Ascending aorta (tissue), 2 donors: ENCODE measurements at regions not wholly inside any gene's neighbourhood (a gene's known extent, or its start where the extent isn't known, plus 50 kb on each side); places are given as distances from the start of the nearest gene placed in this dataset.

Experiments used
- DNase-seq, 2 donors: peaks; one replicate each; pipeline ENCODE4 v3.0.0-alpha.2; 2019; ENCODE audit warnings: low spot score in 2 of 2
- H3K27ac ChIP-seq, 2 donors: fragments of 200-600 bp; sonication (generic); one replicate each; pipeline ENCODE4 v1.5.1; 2016 to 2017; ENCODE audit warnings: mild to moderate bottlenecking in 1 of 2
- H3K27me3 ChIP-seq: fragments of 200-600 bp; sonication (generic); one replicate; pipeline ENCODE4 v1.5.1; 2017
- H3K36me3 ChIP-seq, 2 donors: fragments of 200-600 bp; sonication (generic); one replicate each; pipeline ENCODE4 v1.5.1; 2016
- H3K4me1 ChIP-seq, 2 donors: fragments of 200-600 bp; sonication (generic); one replicate each; pipeline ENCODE4 v1.5.1; 2016 to 2017; ENCODE audit warnings: mild to moderate bottlenecking in 1 of 2
- H3K4me3 ChIP-seq, 2 donors: fragments of 200-600 bp; sonication (generic); one replicate each; pipeline ENCODE4 v1.5.1; 2016 to 2017; ENCODE audit warnings: mild to moderate bottlenecking in 1 of 2
- H3K9me3 ChIP-seq, 2 donors: fragments of 200-600 bp; sonication (generic); one replicate each; pipeline ENCODE4 v1.5.1; 2016
- CTCF ChIP-seq, 3 experiments: fragments of 200-600 bp in 2 of 3; fragments of 450-650 bp in 1 of 3; sonication (generic) in 2 of 3; IDR thresholded peaks; one replicate each; pipeline ENCODE4 v1.5.1; 2016 to 2019; ENCODE audit warnings: antibody characterized with exemption in 3 of 3, mild to moderate bottlenecking in 1 of 3, moderate library complexity in 1 of 3
- intact Hi-C: fragments of 100-400 bp; cut with DNase I; formaldehyde crosslinking; loops from one replicate; pipeline ENCODE4 v1.15.1; 2023

DNA sequence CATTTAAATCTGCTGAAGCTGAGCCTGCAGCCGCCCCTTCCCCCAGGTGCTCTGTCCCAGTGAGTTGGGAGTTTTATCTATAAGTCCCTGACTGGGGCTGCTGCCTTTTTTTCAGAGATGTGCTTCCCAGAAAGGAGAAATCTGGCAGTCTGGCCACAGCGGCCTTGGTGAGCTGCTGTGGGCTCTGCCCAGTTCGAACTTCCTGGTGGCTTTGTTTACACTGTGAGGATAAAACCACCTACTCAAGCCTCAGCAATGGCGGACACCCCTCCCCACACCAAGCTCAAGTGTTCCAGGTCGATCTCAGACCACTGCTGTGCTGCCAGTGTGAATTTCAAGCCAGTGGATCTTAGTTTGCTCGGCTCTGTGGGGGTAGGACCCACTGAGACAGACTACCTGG, 97.3 kb downstream of the ACAA2 start:
- H3K36me3 ChIP-seq: no peaks in the 10 kb centered on the region
- no peak for DNase-seq
- H3K9me3 ChIP-seq: no peaks in the 10 kb centered on the region
- no peak for TF ChIP-seq CTCF (IDR thresholded peaks at IDR 0.05)
- no peak overlapping the region for H3K4me3 ChIP-seq
- H3K27me3 ChIP-seq: no peaks in the 10 kb centered on the region
- intact Hi-C loops: no loop called here
- H3K4me1 ChIP-seq: no peaks in the 10 kb centered on the region
- no peak overlapping the region for H3K27ac ChIP-seq

- TF ChIP-seq CTCF (IDR thresholded peaks at IDR 0.05): no peak
- H3K27me3 ChIP-seq: no peaks in the 10 kb centered on the region
- no peaks in the 10 kb centered on the region for H3K9me3 ChIP-seq
- H3K4me3 ChIP-seq: no peak overlapping the region
- no peaks in the 10 kb centered on the region for H3K36me3 ChIP-seq
- no peak for DNase-seq
- intact Hi-C loops: no loop called here
- H3K27ac ChIP-seq: no peak overlapping the region
- H3K4me1 ChIP-seq: no peaks in the 10 kb centered on the region
These were observed 104.0 kb downstream of the ACAA2 start for GRCh38 chr18:49709347-49709690.

DNA sequence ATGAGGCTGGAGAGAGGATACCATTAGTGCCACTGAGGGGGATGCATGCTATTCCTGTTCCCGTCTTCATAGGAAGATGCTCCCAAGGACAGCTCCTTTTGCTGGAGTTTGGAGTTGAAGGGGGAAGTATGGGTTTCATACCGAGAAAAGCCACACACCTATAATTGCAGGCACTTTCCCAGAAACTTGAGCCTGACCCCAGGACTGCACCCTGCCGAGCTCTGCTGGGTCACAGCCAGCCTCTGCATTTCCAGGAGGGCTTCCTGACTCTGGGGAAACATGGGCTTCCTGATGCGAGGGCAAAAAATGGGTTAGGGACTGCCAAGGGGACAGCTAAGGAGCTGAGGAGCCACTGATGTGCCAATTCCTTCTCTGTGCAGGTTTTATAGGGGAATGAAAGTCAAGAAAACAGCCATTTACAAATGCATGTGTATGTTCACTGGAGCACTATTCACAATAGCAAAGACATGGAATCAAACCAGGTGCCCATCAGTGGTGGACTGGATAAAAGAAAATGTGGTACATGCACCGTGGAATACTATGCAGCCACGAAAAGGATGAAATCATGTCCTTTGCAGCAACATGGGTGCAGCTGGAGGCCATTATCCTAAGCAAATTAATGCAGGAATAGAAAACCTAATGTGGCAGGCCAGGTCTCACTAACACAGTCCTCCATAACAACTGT, 104.5 kb downstream of the ACAA2 start:
- H3K9me3 ChIP-seq: no peaks in the 10 kb centered on the region
- no peak for TF ChIP-seq CTCF (IDR thresholded peaks at IDR 0.05)
- no peaks in the 10 kb centered on the region for H3K27me3 ChIP-seq
- intact Hi-C loops: no loop called here
- DNase-seq: no peak
- no peak overlapping the region for H3K4me3 ChIP-seq
- H3K27ac ChIP-seq: no peak overlapping the region
- no peaks in the 10 kb centered on the region for H3K4me1 ChIP-seq
- H3K36me3 ChIP-seq: no peaks in the 10 kb centered on the region

DNA sequence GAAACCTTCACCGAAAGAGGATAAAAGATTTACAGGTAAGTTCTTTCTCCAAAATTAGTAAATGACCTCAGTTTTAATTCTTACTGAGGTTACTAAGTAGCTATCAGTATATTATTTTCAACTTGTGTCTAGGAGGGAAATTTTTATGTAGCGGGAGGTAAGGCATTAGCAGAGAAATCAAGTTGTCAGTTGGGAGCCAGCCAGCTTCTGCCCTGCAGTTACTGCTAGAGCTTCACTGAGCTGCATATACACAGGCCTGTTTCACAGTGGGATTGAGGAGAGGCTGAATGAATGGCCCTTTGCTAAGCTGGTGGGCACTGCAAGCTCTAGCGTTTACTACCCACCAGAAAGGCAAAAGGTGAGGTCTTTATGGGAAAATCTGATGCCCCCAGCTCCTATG, 105.7 kb downstream of the ACAA2 start:
- no peak for TF ChIP-seq CTCF (IDR thresholded peaks at IDR 0.05)
- intact Hi-C loops: no loop called here
- Histone ChIP-seq H3K27ac (no peak overlapping the region), H3K36me3 (no peaks in the 10 kb centered on the region), H3K27me3 (no peaks in the 10 kb centered on the region), H3K4me1 (no peaks in the 10 kb centered on the region), H3K4me3 (no peak overlapping the region), H3K9me3 (no peaks in the 10 kb centered on the region)
- no peak for DNase-seq

- Histone ChIP-seq H3K4me3 (no peak overlapping the region), H3K9me3 (no peaks in the 10 kb centered on the region), H3K27me3 (no peaks in the 10 kb centered on the region), H3K4me1 (no peaks in the 10 kb centered on the region), H3K36me3 (no peaks in the 10 kb centered on the region), H3K27ac (no peak overlapping the region)
- no peak for TF ChIP-seq CTCF (IDR thresholded peaks at IDR 0.05)
- no peak for DNase-seq
- intact Hi-C loops: no loop called here
These were observed 109.0 kb downstream of the ACAA2 start for GRCh38 chr18:49704334-49704733.

DNA sequence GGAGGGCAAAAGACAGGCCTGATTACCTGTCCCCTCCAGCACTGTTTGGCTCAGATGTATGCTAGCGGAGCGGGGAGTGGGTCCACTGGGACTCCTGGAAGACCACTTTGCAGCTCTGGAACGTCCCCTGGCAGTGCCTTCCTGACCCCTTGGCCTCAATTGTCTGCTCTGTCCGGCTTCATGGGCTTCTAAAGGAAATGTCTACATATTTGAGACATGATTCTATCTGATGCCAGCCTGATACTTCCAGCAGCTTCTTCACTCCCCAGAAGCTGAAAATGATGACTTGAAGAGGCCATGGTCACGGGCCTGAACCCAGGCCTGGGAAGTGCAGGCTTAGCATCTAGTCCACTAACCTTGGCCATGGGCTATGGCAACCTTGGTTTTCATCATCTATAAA, 112.1 kb downstream of the ACAA2 start:
- Histone ChIP-seq H3K4me3 (no peak overlapping the region), H3K9me3 (no peaks in the 10 kb centered on the region), H3K4me1 (no peaks in the 10 kb centered on the region), H3K27me3 (no peaks in the 10 kb centered on the region), H3K27ac (no peak overlapping the region), H3K36me3 (no peaks in the 10 kb centered on the region)
- intact Hi-C loops: no loop called here
- TF ChIP-seq CTCF (IDR thresholded peaks at IDR 0.05): no peak
- no peak for DNase-seq
